ENCODE measurements at regions not wholly inside any gene's neighbourhood (a gene's known extent, or its start where the extent isn't known, plus 50 kb on each side); places are given as distances from the start of the nearest gene placed in this dataset.

DNA sequence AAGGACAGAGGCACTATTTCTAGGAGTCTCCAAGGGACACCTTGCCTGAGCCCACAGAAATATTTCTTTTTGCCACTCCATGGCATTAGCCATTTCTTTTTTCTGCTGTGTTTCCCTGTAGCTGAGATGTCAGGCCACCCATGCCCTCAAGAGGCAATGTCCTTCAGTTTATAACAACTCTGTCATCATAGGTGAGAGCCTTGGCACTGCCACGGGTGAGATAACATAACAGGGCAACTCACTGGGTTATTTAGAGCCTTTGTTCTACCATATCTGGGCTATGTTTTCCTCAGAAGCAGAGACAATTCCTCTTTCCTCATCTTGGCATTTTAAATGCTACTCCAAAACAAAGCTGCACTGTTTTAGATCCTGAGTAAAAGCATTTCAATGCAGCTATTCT, 99.9 kb upstream of the MAOA start:
- TF ChIP-seq, protein P1, sequence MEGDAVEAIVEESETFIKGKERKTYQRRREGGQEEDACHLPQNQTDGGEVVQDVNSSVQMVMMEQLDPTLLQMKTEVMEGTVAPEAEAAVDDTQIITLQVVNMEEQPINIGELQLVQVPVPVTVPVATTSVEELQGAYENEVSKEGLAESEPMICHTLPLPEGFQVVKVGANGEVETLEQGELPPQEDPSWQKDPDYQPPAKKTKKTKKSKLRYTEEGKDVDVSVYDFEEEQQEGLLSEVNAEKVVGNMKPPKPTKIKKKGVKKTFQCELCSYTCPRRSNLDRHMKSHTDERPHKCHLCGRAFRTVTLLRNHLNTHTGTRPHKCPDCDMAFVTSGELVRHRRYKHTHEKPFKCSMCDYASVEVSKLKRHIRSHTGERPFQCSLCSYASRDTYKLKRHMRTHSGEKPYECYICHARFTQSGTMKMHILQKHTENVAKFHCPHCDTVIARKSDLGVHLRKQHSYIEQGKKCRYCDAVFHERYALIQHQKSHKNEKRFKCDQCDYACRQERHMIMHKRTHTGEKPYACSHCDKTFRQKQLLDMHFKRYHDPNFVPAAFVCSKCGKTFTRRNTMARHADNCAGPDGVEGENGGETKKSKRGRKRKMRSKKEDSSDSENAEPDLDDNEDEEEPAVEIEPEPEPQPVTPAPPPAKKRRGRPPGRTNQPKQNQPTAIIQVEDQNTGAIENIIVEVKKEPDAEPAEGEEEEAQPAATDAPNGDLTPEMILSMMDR (conservative IDR thresholded peaks at IDR 0.05) = no peak
- no peak for TF ChIP-seq ZFX (IDR thresholded peaks at IDR 0.05)
